Trophoblast cell (in vitro differentiated cells and primary cell): ENCODE measurements at regions not wholly inside any gene's neighbourhood (a gene's known extent, or its start where the extent isn't known, plus 50 kb on each side); places are given as distances from the start of the nearest gene placed in this dataset.
"Not testable (repeated sequence)": the region's sequence is repeated elsewhere in the genome, so short reads cannot be mapped to it uniquely, and the experiment has no call there.

Experiments
- DNase-seq, 2 donors: peaks; one replicate each; pipeline ENCODE4 v3.0.0-alpha.2; 2016
- H2AFZ ChIP-seq: 2 replicates; pipeline ENCODE4 v1.6.1; 2013; ENCODE audit warnings: low read length, moderate library complexity, mild to moderate bottlenecking; ENCODE audit not compliant: insufficient read depth, poor library complexity
- H2AK5ac ChIP-seq: 2 replicates; pipeline ENCODE4 v1.6.1; 2013; ENCODE audit warnings: mild to moderate bottlenecking, low read length
- H2BK120ac ChIP-seq: 2 replicates; pipeline ENCODE4 v1.6.1; 2013; ENCODE audit warnings: low read length, mild to moderate bottlenecking, moderate library complexity; ENCODE audit not compliant: insufficient read depth, poor library complexity
- H2BK12ac ChIP-seq: 2 replicates; pipeline ENCODE4 v1.6.1; 2013; ENCODE audit warnings: mild to moderate bottlenecking, low read length, moderate library complexity
- H2BK5ac ChIP-seq: 2 replicates; pipeline ENCODE4 v1.6.1; 2013; ENCODE audit warnings: low read length, low read depth, moderate library complexity, mild to moderate bottlenecking; ENCODE audit not compliant: poor library complexity
- H3K14ac ChIP-seq: 2 replicates; pipeline ENCODE4 v1.6.1; 2013; ENCODE audit warnings: mild to moderate bottlenecking, low read length
- H3K18ac ChIP-seq: 2 replicates; pipeline ENCODE4 v1.6.1; 2013; ENCODE audit warnings: mild to moderate bottlenecking, low read length
- H3K23ac ChIP-seq: 2 replicates; pipeline ENCODE4 v1.6.1; 2013; ENCODE audit warnings: low read length
- H3K27ac ChIP-seq: 2 replicates; pipeline ENCODE4 v1.5.1; 2013; ENCODE audit warnings: low read depth, mild to moderate bottlenecking, inconsistent platforms, low read length, moderate library complexity
- H3K27me3 ChIP-seq: 2 replicates; pipeline ENCODE4 v1.6.1; 2013; ENCODE audit warnings: inconsistent platforms, mild to moderate bottlenecking, low read length, moderate library complexity; ENCODE audit not compliant: insufficient read depth
- H3K36me3 ChIP-seq, 2 experiments: 1 replicate in 1 of 2; 2 replicates in 1 of 2; pipeline ENCODE4 v1.6.1; 2013; ENCODE audit warnings: low read length in 2 of 2, mild to moderate bottlenecking in 2 of 2, moderate library complexity in 1 of 2; ENCODE audit not compliant: insufficient read depth in 2 of 2, control insufficient read depth in 1 of 2
- H3K4ac ChIP-seq: 2 replicates; pipeline ENCODE4 v1.6.1; 2013; ENCODE audit warnings: low read depth, mild to moderate bottlenecking, low read length, moderate library complexity
- H3K4me1 ChIP-seq, 2 experiments: 1 replicate in 1 of 2; 2 replicates in 1 of 2; pipeline ENCODE4 v1.6.1; 2013; ENCODE audit warnings: low read length in 2 of 2, mild to moderate bottlenecking in 2 of 2, moderate library complexity in 1 of 2; ENCODE audit not compliant: insufficient read depth in 2 of 2, control insufficient read depth in 1 of 2
- H3K4me2 ChIP-seq: 2 replicates; pipeline ENCODE4 v1.6.1; 2013; ENCODE audit warnings: inconsistent platforms, mild to moderate bottlenecking, low read length, moderate library complexity
- H3K4me3 ChIP-seq: 2 replicates; pipeline ENCODE4 v1.5.1; 2013; ENCODE audit warnings: mild to moderate bottlenecking, low read depth, low read length, inconsistent platforms
- H3K79me1 ChIP-seq: one replicate; pipeline ENCODE4 v1.6.1; 2013; ENCODE audit warnings: low read length
- H3K79me2 ChIP-seq: 2 replicates; pipeline ENCODE4 v1.6.1; 2013; ENCODE audit warnings: low read length, mild to moderate bottlenecking; ENCODE audit not compliant: control insufficient read depth, insufficient read depth, poor library complexity
- H3K9ac ChIP-seq: 2 replicates; pipeline ENCODE4 v1.6.1; 2013; ENCODE audit warnings: mild to moderate bottlenecking, low read length
- H3K9me3 ChIP-seq: 2 replicates; pipeline ENCODE4 v1.6.1; 2013; ENCODE audit warnings: low read depth, mild to moderate bottlenecking, control low read depth, inconsistent platforms, low read length; ENCODE audit not compliant: insufficient read depth
- H4K12ac ChIP-seq: 2 replicates; pipeline ENCODE4 v1.6.1; 2013; ENCODE audit warnings: low read depth, mild to moderate bottlenecking, low read length, moderate library complexity
- H4K8ac ChIP-seq: 2 replicates; pipeline ENCODE4 v1.6.1; 2013; ENCODE audit warnings: low read depth, mild to moderate bottlenecking, low read length, moderate library complexity
- H4K91ac ChIP-seq: one replicate; pipeline ENCODE4 v1.6.1; 2013; ENCODE audit warnings: low read depth, mild to moderate bottlenecking, low read length, moderate library complexity
- WGBS: extraction: QIAGEN DNeasy Blood & Tissue Kit; methylation state at CpG from one replicate; pipeline ENCODE4 v1.1.7; 2013; ENCODE audit warnings: missing lambda C conversion rate; ENCODE audit not compliant: insufficient read length, insufficient coverage; ENCODE audit errors: extremely low coverage; 5-methylcytosine and 5-hydroxymethylcytosine counted together

- H3K14ac ChIP-seq: no peak overlapping the region
- no peak overlapping the region for H4K12ac ChIP-seq
- H3K36me3 ChIP-seq: no peaks in the 10 kb centered on the region
- no peak overlapping the region for H4K8ac ChIP-seq
- no peak overlapping the region for H3K9ac ChIP-seq
- WGBS: no CpG with 5 or more reads among the region's 6 CpGs
- H3K79me2 ChIP-seq: no peaks in the 10 kb centered on the region
- no peak overlapping the region for H3K4ac ChIP-seq
- no peak overlapping the region for H2BK5ac ChIP-seq
- H3K27ac ChIP-seq: no peak overlapping the region
- no peak for DNase-seq
- H2AK5ac ChIP-seq: no peak overlapping the region
- H3K23ac ChIP-seq: no peak overlapping the region
- H3K4me2 ChIP-seq: no peak overlapping the region
- no peak overlapping the region for H3K18ac ChIP-seq
- no peaks in the 10 kb centered on the region for H3K9me3 ChIP-seq
- no peaks in the 10 kb centered on the region for H3K27me3 ChIP-seq
- H2BK120ac ChIP-seq: no peak overlapping the region
- H3K79me1 ChIP-seq: no peaks in the 10 kb centered on the region
- no peak overlapping the region for H2BK12ac ChIP-seq
- H3K4me1 ChIP-seq: no peaks in the 10 kb centered on the region
- H3K4me3 ChIP-seq: no peak overlapping the region
- H2AFZ ChIP-seq: no peak overlapping the region
- no peak overlapping the region for H4K91ac ChIP-seq
Measured at GRCh38 chr17:54452666-54453348, 447.8 kb upstream of the TOM1L1 start.

GRCh38 chr17:54455251-54455868 lies 445.3 kb upstream of the TOM1L1 start:
- H3K4me3 ChIP-seq: no peak overlapping the region
- no peak overlapping the region for H3K4ac ChIP-seq
- no peak overlapping the region for H3K4me2 ChIP-seq
- no peaks in the 10 kb centered on the region for H3K27me3 ChIP-seq
- WGBS: no CpG with 5 or more reads among the region's 2 CpGs
- no peak overlapping the region for H3K23ac ChIP-seq
- H2BK5ac ChIP-seq: no peak overlapping the region
- H2BK12ac ChIP-seq: no peak overlapping the region
- H3K9me3 ChIP-seq: no peaks in the 10 kb centered on the region
- no peak overlapping the region for H4K8ac ChIP-seq
- no peak for DNase-seq
- no peak overlapping the region for H3K18ac ChIP-seq
- H3K79me2 ChIP-seq: no peaks in the 10 kb centered on the region
- no peak overlapping the region for H4K91ac ChIP-seq
- H3K36me3 ChIP-seq: no peaks in the 10 kb centered on the region
- H3K79me1 ChIP-seq: no peaks in the 10 kb centered on the region
- H3K14ac ChIP-seq: no peak overlapping the region
- no peak overlapping the region for H2AFZ ChIP-seq
- no peak overlapping the region for H2AK5ac ChIP-seq
- H3K4me1 ChIP-seq: no peaks in the 10 kb centered on the region
- H3K9ac ChIP-seq: no peak overlapping the region
- H3K27ac ChIP-seq: no peak overlapping the region
- no peak overlapping the region for H2BK120ac ChIP-seq
- H4K12ac ChIP-seq: no peak overlapping the region

GRCh38 chr17:54465443-54465842 lies 435.2 kb upstream of the TOM1L1 start:
- not testable (repeated sequence) for H4K91ac ChIP-seq, H3K23ac ChIP-seq, H3K27me3 ChIP-seq, H3K14ac ChIP-seq, H3K36me3 ChIP-seq, H3K79me2 ChIP-seq, H2AFZ ChIP-seq, H4K12ac ChIP-seq, H3K27ac ChIP-seq, H3K4me2 ChIP-seq, H2AK5ac ChIP-seq, H3K4ac ChIP-seq, H2BK120ac ChIP-seq, H2BK5ac ChIP-seq, H3K18ac ChIP-seq, H4K8ac ChIP-seq, H3K9ac ChIP-seq, H2BK12ac ChIP-seq, H3K9me3 ChIP-seq, H3K79me1 ChIP-seq, DNase-seq, H3K4me3 ChIP-seq, H3K4me1 ChIP-seq
- WGBS: no CpG with 5 or more reads among the region's 3 CpGs

- Histone ChIP-seq H3K4me2 (no peak overlapping the region), H2BK5ac (no peak overlapping the region), H2BK12ac (no peak overlapping the region), H3K4me1 (no peaks in the 10 kb centered on the region), H2BK120ac (no peak overlapping the region), H3K27me3 (no peaks in the 10 kb centered on the region), H3K27ac (no peak overlapping the region), H3K9me3 (peaks cover 2% of the 10 kb centered on the region), H3K23ac (no peak overlapping the region), H3K9ac (no peak overlapping the region), H4K12ac (no peak overlapping the region), H2AFZ (no peak overlapping the region), H4K91ac (no peak overlapping the region), H3K14ac (no peak overlapping the region), H3K79me1 (no peaks in the 10 kb centered on the region), H3K18ac (no peak overlapping the region), H3K36me3 (no peaks in the 10 kb centered on the region), H3K79me2 (no peaks in the 10 kb centered on the region), H2AK5ac (no peak overlapping the region), H4K8ac (no peak overlapping the region), H3K4me3 (no peak overlapping the region), H3K4ac (no peak overlapping the region)
- no CpG with 5 or more reads among the region's 1 CpG for WGBS
- no peak for DNase-seq
Measured at GRCh38 chr17:54466875-54467274, 433.8 kb upstream of the TOM1L1 start.
